OCI-LY1 (cell line): ENCODE measurements at regions not wholly inside any gene's neighbourhood (a gene's known extent, or its start where the extent isn't known, plus 50 kb on each side); places are given as distances from the start of the nearest gene placed in this dataset.

Source experiments
- H2AFZ ChIP-seq: fragments of 200-600 bp; sonication (generic), shearing (Covaris generic); 2 replicates; pipeline ENCODE4 v1.6.0; 2014; ENCODE audit warnings: antibody characterized with exemption, mild to moderate bottlenecking, low read length
- H3F3A ChIP-seq: fragments of 200-600 bp; sonication (generic), shearing (Covaris generic); 2 replicates; pipeline ENCODE4 v1.6.0; 2014; ENCODE audit warnings: mild to moderate bottlenecking, antibody characterized with exemption, low read length, moderate library complexity; ENCODE audit not compliant: insufficient read depth
- H3K27ac ChIP-seq: fragments of 200-600 bp; sonication (generic); 2 replicates; pipeline ENCODE4 v1.5.1; 2014; ENCODE audit warnings: low read length, mixed run types, mild to moderate bottlenecking, low read depth; ENCODE audit not compliant: poor library complexity, severe bottlenecking
- H3K27me3 ChIP-seq: fragments of 200-600 bp; sonication (generic); 2 replicates; pipeline ENCODE4 v1.6.0; 2014; ENCODE audit warnings: antibody characterized with exemption, mild to moderate bottlenecking, low read length, moderate library complexity; ENCODE audit not compliant: insufficient read depth
- H3K36me3 ChIP-seq: fragments of 200-600 bp; sonication (generic); 2 replicates; pipeline ENCODE4 v1.6.1; 2014; ENCODE audit warnings: mild to moderate bottlenecking, antibody characterized with exemption, low read length, moderate library complexity, mixed read lengths; ENCODE audit not compliant: insufficient read depth
- H3K4me1 ChIP-seq: fragments of 200-600 bp; sonication (generic); 2 replicates; pipeline ENCODE4 v1.5.1; 2014; ENCODE audit warnings: mild to moderate bottlenecking, low read length, moderate library complexity; ENCODE audit not compliant: insufficient read depth, severe bottlenecking
- H3K4me2 ChIP-seq: fragments of 200-600 bp; sonication (generic), shearing (Covaris generic); 2 replicates; pipeline ENCODE4 v1.6.1; 2014; ENCODE audit warnings: low read length
- H3K4me3 ChIP-seq: fragments of 200-600 bp; sonication (generic); 2 replicates; pipeline ENCODE4 v1.5.1; 2014; ENCODE audit warnings: low read length, low read depth, mild to moderate bottlenecking, mixed read lengths; ENCODE audit not compliant: poor library complexity, severe bottlenecking
- H3K79me2 ChIP-seq: fragments of 200-600 bp; shearing (Covaris generic); 2 replicates; pipeline ENCODE4 v1.6.1; 2016; ENCODE audit warnings: mixed run types, low read length, mixed read lengths; ENCODE audit not compliant: insufficient read depth
- H3K9ac ChIP-seq: fragments of 200-600 bp; sonication (generic), shearing (Covaris generic); 2 replicates; pipeline ENCODE4 v1.6.1; 2014; ENCODE audit warnings: mild to moderate bottlenecking, low read length, mixed read lengths
- H3K9me2 ChIP-seq: fragments of 200-600 bp; sonication (generic), shearing (Covaris generic); 2 replicates; pipeline ENCODE4 v1.6.1; 2014; ENCODE audit warnings: low read depth, mild to moderate bottlenecking, low read length, mixed read lengths
- H3K9me3 ChIP-seq: fragments of 200-600 bp; shearing (Covaris generic); 2 replicates; pipeline ENCODE4 v1.6.1; 2014; ENCODE audit warnings: low read length, mixed read lengths
- H4K20me1 ChIP-seq: fragments of 200-600 bp; sonication (generic), shearing (Covaris generic); 2 replicates; pipeline ENCODE4 v1.6.0; 2016; ENCODE audit warnings: mild to moderate bottlenecking, low read length; ENCODE audit not compliant: insufficient read depth
- CTCF ChIP-seq: fragments of 200-600 bp; sonication (generic), shearing (Covaris generic); IDR thresholded peaks from 2 replicates; pipeline ENCODE4 v1.5.1; 2017; ENCODE audit warnings: mild to moderate bottlenecking, antibody characterized with exemption, low read length, moderate library complexity, mixed read lengths
- EZH2 ChIP-seq: fragments of 200-600 bp; sonication (generic), shearing (Covaris generic); IDR thresholded peaks from 2 replicates; pipeline ENCODE4 v1.8.0; 2017; ENCODE audit warnings: borderline replicate concordance, mixed run types, mild to moderate bottlenecking, antibody characterized with exemption, low read length, moderate library complexity, mixed read lengths

- H3K27me3 ChIP-seq: no peaks in the 10 kb centered on the region
- no peaks in the 10 kb centered on the region for H3F3A ChIP-seq
- no peak overlapping the region for H3K9ac ChIP-seq
- no peaks in the 10 kb centered on the region for H3K36me3 ChIP-seq
- H3K4me1 ChIP-seq: no peaks in the 10 kb centered on the region
- H4K20me1 ChIP-seq: no peaks in the 10 kb centered on the region
- no peak overlapping the region for H2AFZ ChIP-seq
- TF ChIP-seq EZH2 (no peak), CTCF (no peak)
- no peaks in the 10 kb centered on the region for H3K9me2 ChIP-seq
- H3K4me3 ChIP-seq: no peak overlapping the region
- no peak overlapping the region for H3K4me2 ChIP-seq
- H3K9me3 ChIP-seq: no peaks in the 10 kb centered on the region
- no peak overlapping the region for H3K27ac ChIP-seq
- no peaks in the 10 kb centered on the region for H3K79me2 ChIP-seq
Measured at GRCh38 chr1:232273011-232273410, 356.9 kb downstream of the SIPA1L2 start.

- no peaks in the 10 kb centered on the region for H3K79me2 ChIP-seq
- H3K36me3 ChIP-seq: no peaks in the 10 kb centered on the region
- H3K9me2 ChIP-seq: no peaks in the 10 kb centered on the region
- H3K27me3 ChIP-seq: no peaks in the 10 kb centered on the region
- H3K27ac ChIP-seq: no peak overlapping the region
- H3K9ac ChIP-seq: no peak overlapping the region
- no peak overlapping the region for H3K4me3 ChIP-seq
- H4K20me1 ChIP-seq: no peaks in the 10 kb centered on the region
- TF ChIP-seq EZH2: no peak
- no peak for TF ChIP-seq CTCF
- H3K9me3 ChIP-seq: no peaks in the 10 kb centered on the region
- no peaks in the 10 kb centered on the region for H3F3A ChIP-seq
- no peak overlapping the region for H2AFZ ChIP-seq
- no peak overlapping the region for H3K4me2 ChIP-seq
- H3K4me1 ChIP-seq: no peaks in the 10 kb centered on the region
Measured at GRCh38 chr1:232271991-232272589, 357.8 kb downstream of the SIPA1L2 start.

- H3K4me3 ChIP-seq: no peak overlapping the region
- no peaks in the 10 kb centered on the region for H3K9me2 ChIP-seq
- H3K4me1 ChIP-seq: no peaks in the 10 kb centered on the region
- H2AFZ ChIP-seq: no peak overlapping the region
- H4K20me1 ChIP-seq: no peaks in the 10 kb centered on the region
- no peaks in the 10 kb centered on the region for H3K36me3 ChIP-seq
- H3K9ac ChIP-seq: no peak overlapping the region
- H3K27me3 ChIP-seq: no peaks in the 10 kb centered on the region
- H3K79me2 ChIP-seq: no peaks in the 10 kb centered on the region
- no peak overlapping the region for H3K27ac ChIP-seq
- no peaks in the 10 kb centered on the region for H3K9me3 ChIP-seq
- H3K4me2 ChIP-seq: no peak overlapping the region
- TF ChIP-seq EZH2: no peak
- no peak for TF ChIP-seq CTCF
- H3F3A ChIP-seq: no peaks in the 10 kb centered on the region
Measured at GRCh38 chr1:232271299-232271698, 358.6 kb downstream of the SIPA1L2 start.
